Adrenal gland (tissue), 5 donors: ENCODE measurements at regions not wholly inside any gene's neighbourhood (a gene's known extent, or its start where the extent isn't known, plus 50 kb on each side); places are given as distances from the start of the nearest gene placed in this dataset.
"Not testable (repeated sequence)": the region's sequence is repeated elsewhere in the genome, so short reads cannot be mapped to it uniquely, and the experiment has no call there.

ENCODE experiments used
- CTCF ChIP-seq, 6 experiments: fragments of 450-650 bp in 4 of 6; fragments of 200-600 bp in 2 of 6; sonication (generic) in 1 of 6; IDR thresholded peaks; 1 replicate in 5 of 6; 2 replicates in 1 of 6; pipeline versions ENCODE4 v1.5.1 to v1.8.0; 2016 to 2021; ENCODE audit warnings: antibody characterized with exemption in 6 of 6, mild to moderate bottlenecking in 2 of 6, moderate library complexity in 1 of 6
- POLR2A ChIP-seq, 2 donors: fragments of 450-650 bp; IDR thresholded peaks; one replicate each; pipeline ENCODE4 v1.6.1; 2017; ENCODE audit warnings: antibody characterized with exemption in 2 of 2, mild to moderate bottlenecking in 2 of 2, moderate library complexity in 1 of 2
- donor health status: DM: no; HTN: no; CAD: no.

- not testable (repeated sequence) for TF ChIP-seq CTCF, POLR2A (IDR thresholded peaks at IDR 0.05)
Observed at GRCh38 chr5:92255605-92256004, 872.5 kb upstream of the ARRDC3 start.
